HG02588 (cell line): ENCODE measurements at regions not wholly inside any gene's neighbourhood (a gene's known extent, or its start where the extent isn't known, plus 50 kb on each side); places are given as distances from the start of the nearest gene placed in this dataset.

ENCODE experiments used
- ATAC-seq: cut with Tn5 transposase; IDR thresholded peaks from one replicate; pipeline ENCODE4 v1.9.1; 2021; ENCODE audit warnings: mild to moderate bottlenecking, moderate library complexity; ENCODE audit not compliant: unreplicated experiment

DNA sequence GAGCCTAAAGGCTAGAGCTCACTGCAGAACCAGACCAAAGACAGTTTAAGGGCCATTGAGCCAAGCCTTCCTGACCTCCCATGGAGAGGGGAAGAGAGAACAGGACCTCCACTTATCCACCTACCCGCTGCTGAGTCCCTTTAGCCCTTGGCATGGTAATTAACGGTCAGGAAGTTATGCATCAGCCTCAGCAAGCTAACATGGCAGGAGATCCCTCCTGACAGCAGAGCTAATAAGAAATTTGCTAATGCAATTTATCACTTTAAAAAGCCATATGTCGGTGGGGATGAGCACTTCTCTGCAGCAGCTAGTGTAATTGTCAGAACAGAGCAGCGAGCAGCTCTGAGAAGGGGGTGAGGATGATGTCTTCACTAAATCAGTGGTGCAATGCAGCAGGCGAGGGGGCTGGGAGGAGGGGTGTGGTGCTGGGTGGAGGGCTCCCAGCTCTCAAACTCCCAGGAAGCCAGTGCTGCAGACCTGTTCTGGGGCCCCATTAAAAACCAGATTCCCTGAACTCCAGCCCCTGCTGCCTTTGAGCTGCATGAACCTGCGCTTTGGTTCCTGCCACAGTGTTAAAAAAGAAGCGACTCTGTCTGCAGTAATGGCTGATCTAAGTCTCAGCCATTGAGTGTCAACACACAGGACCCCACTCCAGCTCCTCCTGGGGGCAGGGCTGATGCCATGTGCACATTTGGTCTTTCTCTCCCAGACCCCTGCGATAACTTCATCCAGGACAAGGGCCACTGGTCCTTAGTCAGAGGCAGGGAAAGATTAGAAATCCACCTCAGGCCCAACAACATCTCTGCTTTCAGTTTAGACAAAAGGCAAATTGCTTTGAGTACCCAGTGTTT lies 63.0 kb upstream of the CALM2 start:
- ATAC-seq, result no peak

DNA sequence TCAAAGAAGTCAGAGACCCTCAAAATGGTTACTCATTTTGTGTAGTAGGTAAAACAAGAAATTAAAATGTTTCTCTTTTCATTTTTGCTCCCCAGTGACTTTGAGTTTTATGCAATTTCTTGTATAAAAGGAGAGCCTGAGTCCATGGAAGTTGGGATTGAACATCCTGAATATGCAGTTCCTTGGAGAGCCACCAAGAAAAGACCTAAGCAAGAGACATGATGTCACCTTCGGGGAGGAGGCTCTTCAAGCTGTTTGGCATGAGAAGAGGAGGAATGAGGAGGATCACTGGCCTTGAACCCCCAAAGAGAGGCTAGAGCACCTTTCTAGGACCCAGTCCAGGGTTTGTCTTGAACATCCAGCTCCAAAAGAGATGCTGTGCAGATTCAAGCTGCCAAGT lies 62.3 kb upstream of the CALM2 start:
- ATAC-seq, result no peak

DNA sequence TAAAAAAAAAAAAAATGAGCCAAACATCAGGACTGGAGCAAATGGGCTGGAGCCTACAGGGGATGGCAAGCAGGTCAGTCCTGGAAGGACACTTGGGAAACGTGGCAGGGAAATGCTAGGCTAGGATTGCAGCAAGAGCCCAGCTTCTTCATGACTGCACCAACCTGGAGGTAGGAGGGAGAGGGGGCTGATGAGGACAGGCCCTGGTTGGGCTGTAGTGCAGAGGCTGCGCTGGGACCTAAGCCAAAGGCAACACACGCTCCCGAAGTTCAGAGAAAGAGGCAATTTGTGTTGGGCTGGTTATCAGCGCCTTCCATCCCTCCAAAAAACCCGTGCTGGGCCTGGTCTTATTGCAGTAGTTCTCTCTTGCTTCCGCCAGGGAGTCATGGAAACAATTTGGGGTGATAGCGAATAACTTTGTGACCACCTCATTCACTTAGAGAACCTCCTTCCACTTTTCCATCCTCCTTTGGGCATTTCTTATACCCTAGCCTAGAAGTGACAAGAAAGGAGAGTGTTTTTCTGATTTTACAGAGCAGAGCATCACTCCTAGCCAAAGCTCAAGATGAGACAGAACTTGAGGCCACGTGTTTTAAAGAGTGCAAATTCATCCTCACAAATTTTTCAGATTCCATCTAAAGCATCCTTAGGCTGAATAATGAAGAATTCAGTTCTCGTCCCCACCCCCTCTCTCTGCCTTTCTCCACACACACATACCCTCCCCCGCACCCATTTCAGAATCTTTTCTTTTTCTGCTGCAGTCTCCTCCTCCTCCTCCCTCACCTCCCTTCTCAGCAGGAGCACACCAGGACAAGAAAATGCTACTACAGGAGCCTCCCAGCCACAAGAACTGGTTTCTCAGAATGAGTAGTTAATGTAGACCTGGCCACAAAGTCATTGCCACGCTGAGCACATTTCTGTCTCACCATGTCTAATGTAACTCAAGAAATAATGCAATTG lies 61.3 kb upstream of the CALM2 start:
- ATAC-seq, result no peak

DNA sequence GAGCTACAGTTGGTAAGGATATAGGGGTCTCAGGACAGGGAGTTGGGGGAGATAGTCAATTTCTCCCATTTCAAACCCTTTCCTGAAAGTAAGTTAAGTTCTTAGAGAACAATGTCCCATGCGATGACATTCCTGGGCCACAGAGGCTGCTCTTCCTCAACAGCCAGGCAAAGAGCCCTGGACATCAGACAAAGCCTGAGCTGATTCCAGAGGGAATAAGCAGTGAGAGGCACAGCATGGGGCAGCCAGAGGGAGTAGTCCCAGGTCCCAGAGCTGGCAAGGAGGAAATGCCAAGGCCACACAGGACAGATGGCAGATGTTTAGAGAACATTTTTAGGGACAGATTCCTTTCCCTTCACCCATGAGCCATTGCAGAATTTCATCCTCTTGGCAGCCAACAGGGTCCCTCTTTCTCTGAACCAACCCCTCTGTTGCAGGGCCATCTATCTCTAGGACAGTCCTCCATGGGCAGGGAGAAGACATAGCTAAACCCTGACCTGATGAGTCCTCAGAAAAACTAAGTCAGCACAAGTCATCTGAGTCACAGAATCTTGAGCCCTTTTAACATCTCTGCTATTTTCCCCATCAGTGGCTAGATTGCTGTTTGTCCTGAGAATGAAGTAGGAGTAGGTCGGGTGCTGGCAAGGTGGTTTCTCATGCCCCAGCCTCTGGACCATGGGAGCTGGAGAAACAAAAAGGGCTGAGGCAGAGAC lies 60.3 kb upstream of the CALM2 start:
- ATAC-seq, result no peak

DNA sequence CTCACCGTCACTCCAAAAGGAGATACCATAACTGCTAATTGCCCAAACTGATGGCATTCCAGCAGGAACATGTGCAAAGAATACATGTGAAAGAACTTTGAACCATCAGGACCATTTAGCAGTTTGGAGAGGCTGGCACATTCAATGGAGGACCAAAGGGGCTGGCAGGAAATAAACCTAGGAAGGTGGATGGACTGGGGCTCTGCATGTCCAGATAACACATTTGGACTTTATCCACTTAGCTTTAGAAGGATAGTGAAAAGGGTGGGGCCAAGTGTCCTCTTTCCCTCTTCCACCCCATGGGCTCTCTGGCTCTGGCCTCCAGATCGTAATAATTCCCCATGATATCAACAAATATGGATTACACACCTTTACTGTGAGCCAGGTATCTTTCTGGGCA lies 58.8 kb upstream of the CALM2 start:
- no peak for ATAC-seq

DNA sequence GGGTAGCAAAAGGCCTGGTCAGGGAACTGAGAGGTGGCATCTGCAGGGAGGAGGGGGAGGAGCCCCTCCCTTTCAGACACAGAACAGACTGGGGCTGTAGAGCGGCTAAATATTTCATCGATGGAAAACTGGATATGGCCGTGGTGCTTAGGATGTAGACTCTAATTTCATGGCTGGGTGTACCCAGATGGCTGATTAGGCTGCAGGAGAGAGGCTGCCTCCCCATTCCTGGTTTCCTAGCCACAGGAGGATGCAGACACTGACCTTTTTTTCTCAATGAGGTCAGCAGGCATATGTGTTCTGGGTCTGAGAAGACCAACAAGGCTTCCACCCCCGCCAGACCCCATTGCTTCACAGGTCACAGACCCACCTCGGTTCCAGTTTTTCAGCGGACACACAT lies 58.1 kb upstream of the CALM2 start:
- ATAC-seq, result no peak

DNA sequence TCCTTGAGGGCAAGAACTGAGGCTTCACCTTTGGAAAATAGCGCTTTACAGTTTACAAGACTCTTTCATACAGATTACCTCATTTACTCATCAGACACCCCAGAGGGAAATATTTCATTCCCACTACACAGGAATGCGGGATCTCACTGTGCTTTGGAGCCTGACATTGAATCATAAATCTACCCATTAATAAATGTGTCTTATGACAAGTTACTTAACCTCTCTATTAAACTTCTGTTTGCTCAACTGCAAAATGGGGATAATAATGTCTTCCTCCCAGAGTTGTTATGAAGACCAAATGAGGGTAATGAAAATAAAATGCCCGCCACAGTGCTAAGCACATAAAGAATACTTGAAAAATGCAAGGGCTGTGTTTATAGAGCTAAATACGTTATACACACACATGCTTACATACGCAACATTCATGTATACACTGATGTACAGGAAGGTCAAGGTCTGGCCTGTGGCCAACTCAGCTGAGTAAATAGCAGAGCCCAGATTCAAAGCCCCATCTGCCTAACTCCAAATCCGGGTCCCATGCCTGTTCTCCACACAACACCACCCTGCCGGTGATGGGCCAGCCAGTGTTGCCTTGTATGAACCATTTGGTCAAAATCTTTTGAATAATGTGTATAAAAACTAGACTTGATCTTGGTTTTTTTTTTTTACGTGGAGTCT lies 56.6 kb upstream of the CALM2 start:
- ATAC-seq, result no peak

DNA sequence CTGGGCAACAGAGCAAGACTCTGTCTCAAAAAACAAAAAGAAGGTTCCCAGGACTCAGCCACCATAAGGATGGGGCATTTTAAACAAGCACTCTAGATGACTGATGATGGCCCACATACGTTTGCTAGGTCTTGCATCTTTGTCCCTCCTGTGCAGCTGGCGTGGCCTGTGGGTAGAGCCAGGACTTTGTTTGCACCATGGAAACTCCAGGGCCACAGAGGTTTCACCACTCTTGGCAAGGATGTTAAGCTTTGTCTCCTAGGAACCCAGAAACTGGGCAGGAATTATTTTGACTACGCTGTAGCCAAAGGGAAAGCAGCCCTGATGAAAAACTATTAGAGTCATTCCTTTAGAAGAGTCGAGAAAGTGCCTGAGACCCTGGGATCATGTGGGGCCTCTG lies 54.1 kb upstream of the CALM2 start:
- no peak for ATAC-seq

DNA sequence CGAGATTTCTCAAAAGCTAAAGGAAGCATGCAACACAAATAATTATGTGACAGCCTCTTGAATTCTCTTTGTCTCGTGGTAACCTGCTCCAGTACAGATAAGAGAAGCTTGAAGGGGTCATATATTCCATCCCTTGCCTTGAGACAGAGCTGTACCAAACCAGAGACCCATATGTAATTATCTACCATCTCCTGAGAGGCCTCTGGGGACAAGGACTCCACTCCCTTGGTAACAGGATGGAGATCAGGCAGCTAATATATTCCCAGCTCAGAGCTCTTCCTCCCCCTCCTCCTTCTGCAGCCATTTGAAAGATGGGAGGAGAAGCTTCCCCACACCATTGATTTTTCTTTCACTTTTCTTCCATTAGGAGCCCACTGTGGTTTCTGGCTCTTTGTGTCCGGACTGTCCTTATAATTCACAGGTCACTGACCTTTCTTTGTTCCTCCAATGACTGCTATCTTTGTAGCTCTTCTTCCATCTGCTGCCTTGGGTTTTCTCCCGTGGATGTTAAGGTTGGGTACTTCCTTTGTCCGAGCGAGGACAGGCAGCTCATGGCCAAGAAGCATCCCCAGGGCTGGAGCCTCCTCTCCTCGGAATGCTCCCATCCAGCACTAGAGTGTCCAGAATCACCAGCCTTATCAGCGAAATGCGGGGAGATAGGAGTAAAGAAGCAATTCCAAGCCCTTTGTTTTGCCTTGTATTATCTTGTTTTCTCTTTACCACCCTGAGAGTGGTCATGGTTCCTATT lies 51.4 kb upstream of the CALM2 start:
- ATAC-seq, result no peak

DNA sequence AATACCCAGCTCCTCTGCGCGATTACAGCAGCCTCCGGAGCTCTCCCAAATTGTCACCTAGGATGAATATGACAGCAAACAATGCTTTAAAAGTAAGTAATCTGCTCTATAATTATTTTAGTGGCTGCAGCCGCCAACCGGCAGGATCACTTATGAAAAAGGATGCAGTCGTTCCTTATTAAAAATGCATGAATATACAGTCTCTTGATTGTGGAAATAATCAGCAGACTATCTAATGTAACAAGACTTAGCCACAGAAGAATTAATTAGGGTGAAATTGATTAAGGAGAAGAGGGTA lies 50.6 kb upstream of the CALM2 start:
- ATAC-seq, result no peak

DNA sequence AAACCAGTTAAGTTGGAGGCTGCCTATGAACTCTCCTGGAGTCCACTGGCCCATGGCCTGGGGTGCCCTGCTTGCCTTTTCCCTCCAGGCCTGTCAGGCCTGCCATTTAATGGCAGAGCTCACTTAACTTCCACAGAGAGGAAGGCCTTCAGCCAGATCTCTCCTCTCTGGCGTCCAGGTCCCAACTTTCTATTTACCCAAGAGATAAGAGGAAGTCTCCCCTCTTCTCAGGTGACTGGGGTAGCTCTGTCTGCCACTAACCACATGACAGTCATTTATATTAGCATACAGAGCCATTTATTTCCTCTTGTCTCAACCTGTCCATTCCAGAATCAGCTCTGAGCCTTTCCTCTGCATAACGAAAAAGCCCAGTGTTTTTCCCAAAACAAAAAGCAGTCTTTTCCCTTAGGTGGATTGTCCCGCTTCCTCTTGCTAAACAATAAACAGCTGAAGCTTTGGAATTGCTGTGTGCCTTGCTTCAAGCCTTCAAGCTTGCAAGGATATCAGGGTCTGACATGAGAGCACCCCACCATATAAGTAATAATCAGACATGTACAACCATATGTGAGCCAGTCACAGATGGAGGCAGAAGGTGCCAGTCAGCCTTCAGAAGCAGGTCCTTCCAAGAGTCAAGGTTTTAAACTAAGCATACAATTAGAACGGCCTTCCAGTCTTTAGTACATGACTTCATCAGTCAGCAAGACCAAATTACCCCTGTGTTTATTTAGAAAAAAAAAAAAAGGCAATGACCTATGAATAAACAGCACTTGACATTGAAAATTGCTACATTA lies 50.0 kb upstream of the CALM2 start:
- no peak for ATAC-seq
